Gastroesophageal sphincter (tissue), 3 donors: ENCODE measurements at regions not wholly inside any gene's neighbourhood (a gene's known extent, or its start where the extent isn't known, plus 50 kb on each side); places are given as distances from the start of the nearest gene placed in this dataset.

Source experiments
- POLR2A ChIP-seq, 2 donors: fragments of 450-650 bp; IDR thresholded peaks; one replicate each; pipeline ENCODE4 v1.6.1; 2017; ENCODE audit warnings: antibody characterized with exemption in 2 of 2, mild to moderate bottlenecking in 2 of 2, moderate library complexity in 1 of 2
- POLR2AphosphoS5 ChIP-seq: sonication (generic); formaldehyde crosslinking; IDR thresholded peaks from one replicate; pipeline ENCODE4 v1.6.1; 2017; ENCODE audit warnings: antibody characterized with exemption
- TF ChIP-seq, protein P1 (sequence below), 4 experiments: fragments of 200-600 bp in 2 of 4; fragments of 450-650 bp in 2 of 4; sonication (generic) in 1 of 4; IDR thresholded peaks; one replicate each; pipeline ENCODE4 v1.5.1; 2017 to 2019; ENCODE audit warnings: antibody characterized with exemption in 4 of 4, mild to moderate bottlenecking in 2 of 4, moderate library complexity in 2 of 4

DNA sequence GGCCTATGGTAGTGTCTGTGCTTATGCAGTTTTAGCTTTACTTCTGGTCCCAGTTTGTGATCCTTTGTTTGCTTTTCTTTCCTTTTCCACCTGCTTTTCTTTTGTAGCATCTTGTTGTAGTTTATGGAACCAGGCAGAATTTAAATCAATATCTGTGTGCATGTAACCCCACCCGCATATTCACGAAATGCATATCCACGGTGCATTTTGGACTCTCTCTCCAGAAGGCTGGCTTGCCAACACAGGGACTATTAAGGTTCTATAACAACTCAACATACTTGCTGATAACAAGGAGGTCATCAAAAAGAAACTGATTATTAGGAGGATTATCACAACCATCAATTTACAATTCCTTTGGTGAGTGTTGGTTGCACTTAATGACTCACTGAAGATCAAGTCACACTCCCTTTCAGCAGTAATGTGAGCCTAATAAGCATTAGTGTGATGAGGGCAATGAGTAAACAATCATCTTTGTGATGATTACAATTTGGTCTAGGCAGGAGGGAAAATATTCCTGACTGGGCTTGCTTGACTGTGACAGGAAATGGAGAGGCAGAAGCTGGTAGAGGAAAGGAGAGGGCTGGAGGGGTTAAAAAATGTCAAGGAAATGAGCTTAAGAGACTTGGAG, 378.6 kb downstream of the REEP3 start:
- TF ChIP-seq POLR2AphosphoS5, result no peak
- TF ChIP-seq, protein P1, sequence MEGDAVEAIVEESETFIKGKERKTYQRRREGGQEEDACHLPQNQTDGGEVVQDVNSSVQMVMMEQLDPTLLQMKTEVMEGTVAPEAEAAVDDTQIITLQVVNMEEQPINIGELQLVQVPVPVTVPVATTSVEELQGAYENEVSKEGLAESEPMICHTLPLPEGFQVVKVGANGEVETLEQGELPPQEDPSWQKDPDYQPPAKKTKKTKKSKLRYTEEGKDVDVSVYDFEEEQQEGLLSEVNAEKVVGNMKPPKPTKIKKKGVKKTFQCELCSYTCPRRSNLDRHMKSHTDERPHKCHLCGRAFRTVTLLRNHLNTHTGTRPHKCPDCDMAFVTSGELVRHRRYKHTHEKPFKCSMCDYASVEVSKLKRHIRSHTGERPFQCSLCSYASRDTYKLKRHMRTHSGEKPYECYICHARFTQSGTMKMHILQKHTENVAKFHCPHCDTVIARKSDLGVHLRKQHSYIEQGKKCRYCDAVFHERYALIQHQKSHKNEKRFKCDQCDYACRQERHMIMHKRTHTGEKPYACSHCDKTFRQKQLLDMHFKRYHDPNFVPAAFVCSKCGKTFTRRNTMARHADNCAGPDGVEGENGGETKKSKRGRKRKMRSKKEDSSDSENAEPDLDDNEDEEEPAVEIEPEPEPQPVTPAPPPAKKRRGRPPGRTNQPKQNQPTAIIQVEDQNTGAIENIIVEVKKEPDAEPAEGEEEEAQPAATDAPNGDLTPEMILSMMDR (IDR thresholded peaks at IDR 0.05), result no peak
- no peak for TF ChIP-seq POLR2A (IDR thresholded peaks at IDR 0.05)
